ENCODE measurements at regions not wholly inside any gene's neighbourhood (a gene's known extent, or its start where the extent isn't known, plus 50 kb on each side); places are given as distances from the start of the nearest gene placed in this dataset.

DNA sequence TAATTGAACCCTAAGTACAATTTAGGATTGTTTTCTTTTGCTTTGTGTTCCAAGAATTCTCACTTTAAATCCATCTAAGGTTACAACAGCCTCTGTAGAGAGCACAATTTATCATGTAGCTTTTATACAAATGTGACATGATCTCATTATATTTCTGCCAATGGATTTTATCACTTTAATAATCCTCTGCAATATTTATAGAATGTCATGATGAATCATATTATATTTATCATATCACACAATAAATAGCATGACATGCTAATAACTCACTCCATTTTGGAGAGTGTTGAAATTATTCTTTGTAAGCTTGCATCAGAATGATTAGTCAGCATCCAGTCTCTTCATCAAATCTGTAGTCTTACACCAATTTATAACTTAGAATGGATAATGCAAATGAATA, 280.6 kb upstream of the ZNF717 start:
- Histone ChIP-seq H3K9me3 (no peaks in the 10 kb centered on the region), H3K36me3 (replicated peaks in 1 of 2; ENCODE audit: control insufficient read depth in 1 of 2, insufficient read depth in 2 of 2, low read length in 1 of 2) (no peaks in the 10 kb centered on the region), H4K20me1 (ENCODE audit: insufficient read depth) (no peaks in the 10 kb centered on the region), H3K9me2 (no peaks in the 10 kb centered on the region), H3K4me2 (no peak overlapping the region), H3K27ac (ENCODE audit: low read depth in 2 of 2, low read length in 1 of 2) (no peak overlapping the region), H3K27me3 (ENCODE audit: insufficient read depth) (no peaks in the 10 kb centered on the region), H3K4me3 (ENCODE audit: low read depth in 2 of 2, low read length in 1 of 2) (no peak overlapping the region), H3K4me1 (ENCODE audit: control insufficient read depth in 1 of 2, insufficient read depth in 2 of 2, low read depth in 1 of 2, low read length in 1 of 2) (no peaks in the 10 kb centered on the region; a peak in 1 of 4 replicates), H3F3A (replicated peaks; ENCODE audit: insufficient read depth) (no peaks in the 10 kb centered on the region), H3K79me2 (ENCODE audit: insufficient read depth) (no peaks in the 10 kb centered on the region), H3K9ac (no peak overlapping the region), H2AFZ (ENCODE audit: low read depth) (no peak overlapping the region)
- POLR2A ChIA-PET: no interaction called here
- TF ChIP-seq, protein P1, sequence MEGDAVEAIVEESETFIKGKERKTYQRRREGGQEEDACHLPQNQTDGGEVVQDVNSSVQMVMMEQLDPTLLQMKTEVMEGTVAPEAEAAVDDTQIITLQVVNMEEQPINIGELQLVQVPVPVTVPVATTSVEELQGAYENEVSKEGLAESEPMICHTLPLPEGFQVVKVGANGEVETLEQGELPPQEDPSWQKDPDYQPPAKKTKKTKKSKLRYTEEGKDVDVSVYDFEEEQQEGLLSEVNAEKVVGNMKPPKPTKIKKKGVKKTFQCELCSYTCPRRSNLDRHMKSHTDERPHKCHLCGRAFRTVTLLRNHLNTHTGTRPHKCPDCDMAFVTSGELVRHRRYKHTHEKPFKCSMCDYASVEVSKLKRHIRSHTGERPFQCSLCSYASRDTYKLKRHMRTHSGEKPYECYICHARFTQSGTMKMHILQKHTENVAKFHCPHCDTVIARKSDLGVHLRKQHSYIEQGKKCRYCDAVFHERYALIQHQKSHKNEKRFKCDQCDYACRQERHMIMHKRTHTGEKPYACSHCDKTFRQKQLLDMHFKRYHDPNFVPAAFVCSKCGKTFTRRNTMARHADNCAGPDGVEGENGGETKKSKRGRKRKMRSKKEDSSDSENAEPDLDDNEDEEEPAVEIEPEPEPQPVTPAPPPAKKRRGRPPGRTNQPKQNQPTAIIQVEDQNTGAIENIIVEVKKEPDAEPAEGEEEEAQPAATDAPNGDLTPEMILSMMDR (IDR thresholded peaks at IDR 0.05): no peak
- TF ChIP-seq, protein P2, sequence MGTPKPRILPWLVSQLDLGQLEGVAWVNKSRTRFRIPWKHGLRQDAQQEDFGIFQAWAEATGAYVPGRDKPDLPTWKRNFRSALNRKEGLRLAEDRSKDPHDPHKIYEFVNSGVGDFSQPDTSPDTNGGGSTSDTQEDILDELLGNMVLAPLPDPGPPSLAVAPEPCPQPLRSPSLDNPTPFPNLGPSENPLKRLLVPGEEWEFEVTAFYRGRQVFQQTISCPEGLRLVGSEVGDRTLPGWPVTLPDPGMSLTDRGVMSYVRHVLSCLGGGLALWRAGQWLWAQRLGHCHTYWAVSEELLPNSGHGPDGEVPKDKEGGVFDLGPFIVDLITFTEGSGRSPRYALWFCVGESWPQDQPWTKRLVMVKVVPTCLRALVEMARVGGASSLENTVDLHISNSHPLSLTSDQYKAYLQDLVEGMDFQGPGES (IDR thresholded peaks at IDR 0.05; ENCODE audit: low read depth, low read length): no peak
- no peak for TF ChIP-seq JUND (IDR thresholded peaks at IDR 0.05)
- TF ChIP-seq, protein P3, sequence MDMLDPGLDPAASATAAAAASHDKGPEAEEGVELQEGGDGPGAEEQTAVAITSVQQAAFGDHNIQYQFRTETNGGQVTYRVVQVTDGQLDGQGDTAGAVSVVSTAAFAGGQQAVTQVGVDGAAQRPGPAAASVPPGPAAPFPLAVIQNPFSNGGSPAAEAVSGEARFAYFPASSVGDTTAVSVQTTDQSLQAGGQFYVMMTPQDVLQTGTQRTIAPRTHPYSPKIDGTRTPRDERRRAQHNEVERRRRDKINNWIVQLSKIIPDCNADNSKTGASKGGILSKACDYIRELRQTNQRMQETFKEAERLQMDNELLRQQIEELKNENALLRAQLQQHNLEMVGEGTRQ (IDR thresholded peaks at IDR 0.05; ENCODE audit: borderline replicate concordance, low read depth, low read length): no peak
- TF ChIP-seq, protein P4, sequence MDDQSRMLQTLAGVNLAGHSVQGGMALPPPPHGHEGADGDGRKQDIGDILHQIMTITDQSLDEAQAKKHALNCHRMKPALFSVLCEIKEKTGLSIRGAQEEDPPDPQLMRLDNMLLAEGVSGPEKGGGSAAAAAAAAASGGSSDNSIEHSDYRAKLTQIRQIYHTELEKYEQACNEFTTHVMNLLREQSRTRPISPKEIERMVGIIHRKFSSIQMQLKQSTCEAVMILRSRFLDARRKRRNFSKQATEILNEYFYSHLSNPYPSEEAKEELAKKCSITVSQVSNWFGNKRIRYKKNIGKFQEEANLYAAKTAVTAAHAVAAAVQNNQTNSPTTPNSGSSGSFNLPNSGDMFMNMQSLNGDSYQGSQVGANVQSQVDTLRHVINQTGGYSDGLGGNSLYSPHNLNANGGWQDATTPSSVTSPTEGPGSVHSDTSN (IDR thresholded peaks at IDR 0.05): no peak
- TF ChIP-seq MEF2A (IDR thresholded peaks at IDR 0.05; ENCODE audit: borderline replicate concordance, low read depth): no peak
- TF ChIP-seq GATA2 (CRISPR knock-in tag; IDR thresholded peaks at IDR 0.05): no peak
- TF ChIP-seq, protein P5, sequence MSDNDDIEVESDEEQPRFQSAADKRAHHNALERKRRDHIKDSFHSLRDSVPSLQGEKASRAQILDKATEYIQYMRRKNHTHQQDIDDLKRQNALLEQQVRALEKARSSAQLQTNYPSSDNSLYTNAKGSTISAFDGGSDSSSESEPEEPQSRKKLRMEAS (IDR thresholded peaks at IDR 0.05; ENCODE audit: low read depth): no peak
- no peak for TF ChIP-seq RCOR1 (IDR thresholded peaks at IDR 0.05; ENCODE audit: low read length)
- no peak for TF ChIP-seq SIN3A (IDR thresholded peaks at IDR 0.05; ENCODE audit: borderline replicate concordance, low read depth, low read length)
- TF ChIP-seq TEAD4 (IDR thresholded peaks at IDR 0.05; ENCODE audit: borderline replicate concordance, insufficient read depth): no peak
- TF ChIP-seq FOXM1 (IDR thresholded peaks at IDR 0.05; ENCODE audit: low read depth): no peak
- TF ChIP-seq FOXJ3 (CRISPR knock-in tag; IDR thresholded peaks at IDR 0.05): no peak
- no peak for TF ChIP-seq REST (IDR thresholded peaks at IDR 0.05; ENCODE audit: low read depth, low read length)
- no peak for TF ChIP-seq NRF1 (IDR thresholded peaks at IDR 0.05; ENCODE audit: low read depth, low read length)
- no peak for TF ChIP-seq YY1 (IDR thresholded peaks at IDR 0.05; ENCODE audit: low read depth)
- no peak for TF ChIP-seq TAF1 (IDR thresholded peaks at IDR 0.05; ENCODE audit: borderline replicate concordance, low read depth, low read length)
- TF ChIP-seq EP300 (IDR thresholded peaks at IDR 0.05; ENCODE audit: borderline replicate concordance in 1 of 2, low read depth in 1 of 2, low read length in 1 of 2): no peak
- no peak for TF ChIP-seq RAD21 (IDR thresholded peaks at IDR 0.05; ENCODE audit: low read length)
- no peak for DNase-seq
- CTCF ChIA-PET: no interaction called here
